Coronary artery (tissue), 2 donors: ENCODE measurements at regions not wholly inside any gene's neighbourhood (a gene's known extent, or its start where the extent isn't known, plus 50 kb on each side); places are given as distances from the start of the nearest gene placed in this dataset.

Source experiments
- DNase-seq: peaks from one replicate; pipeline ENCODE4 v3.0.0-alpha.2; 2017; ENCODE audit warnings: low spot score
- H3K27ac ChIP-seq, 2 donors: fragments of 200-600 bp; sonication (generic); one replicate each; pipeline ENCODE4 v1.5.1; 2016 to 2019
- H3K4me3 ChIP-seq: fragments of 200-600 bp; sonication (generic); 2 replicates; pipeline ENCODE4 v1.5.1; 2016; ENCODE audit warnings: mild to moderate bottlenecking, moderate library complexity
- CTCF ChIP-seq: fragments of 200-600 bp; sonication (generic); IDR thresholded peaks from one replicate; pipeline ENCODE4 v1.5.1; 2019; ENCODE audit warnings: antibody characterized with exemption

GRCh38 chr15:96219681-96220080 lies 110.8 kb upstream of the NR2F2 start:
- DNase-seq: no peak
- TF ChIP-seq CTCF: no peak
- no peak overlapping the region for H3K4me3 ChIP-seq
- no peak overlapping the region for H3K27ac ChIP-seq

- DNase-seq: no peak
- H3K27ac ChIP-seq: no peak overlapping the region
- no peak overlapping the region for H3K4me3 ChIP-seq
- no peak for TF ChIP-seq CTCF
Measured at GRCh38 chr15:96220657-96221056, 109.8 kb upstream of the NR2F2 start.

GRCh38 chr15:96222981-96223380 lies 107.5 kb upstream of the NR2F2 start:
- no peak for TF ChIP-seq CTCF
- Histone ChIP-seq H3K27ac (no peak overlapping the region), H3K4me3 (no peak overlapping the region)
- no peak for DNase-seq

- no peak overlapping the region for H3K4me3 ChIP-seq
- TF ChIP-seq CTCF: no peak
- no peak for DNase-seq
- H3K27ac ChIP-seq: no peak overlapping the region
Measured at GRCh38 chr15:96223939-96224338, 106.6 kb upstream of the NR2F2 start.

- DNase-seq: no peak
- H3K4me3 ChIP-seq: no peak overlapping the region
- no peak overlapping the region for H3K27ac ChIP-seq
- no peak for TF ChIP-seq CTCF
Measured at GRCh38 chr15:96225642-96226259, 104.7 kb upstream of the NR2F2 start.

- DNase-seq: no peak
Measured at GRCh38 chr15:96230526-96231181, 99.8 kb upstream of the NR2F2 start.

More at GRCh38 chr15:96230526-96231181, 99.8 kb upstream of the NR2F2 start:
- Histone ChIP-seq H3K27ac (no peak overlapping the region), H3K4me3 (no peak overlapping the region)
- no peak for TF ChIP-seq CTCF
